ENCODE measurements at regions not wholly inside any gene's neighbourhood (a gene's known extent, or its start where the extent isn't known, plus 50 kb on each side); places are given as distances from the start of the nearest gene placed in this dataset.
A peak's percentile ranks its signal among the peaks of the same experiment; 100 is the strongest.

- TF ChIP-seq ZBTB46 (CRISPR knock-in tag; IDR thresholded peaks at IDR 0.05; ENCODE audit: borderline replicate concordance) (no peak), MED1 (CRISPR knock-in tag; IDR thresholded peaks at IDR 0.05) (0 out of 2 replicates have a peak, but pooled peaks have one; percentile 25), DNMT3B (CRISPR knock-in tag; conservative IDR thresholded peaks at IDR 0.05) (no peak), ZHX2 (IDR thresholded peaks at IDR 0.05; ENCODE audit: low read depth) (no peak), ZHX2 (CRISPR knock-in tag; IDR thresholded peaks at IDR 0.05; ENCODE audit: borderline replicate concordance) (no peak), HDAC1 (CRISPR knock-in tag; IDR thresholded peaks at IDR 0.05) (0 out of 2 replicates have a peak, but pooled peaks have one; percentile 33), ZNF800 (CRISPR knock-in tag; IDR thresholded peaks at IDR 0.05) (no peak), NFRKB (IDR thresholded peaks at IDR 0.05) (no peak), ZNF639 (CRISPR knock-in tag; conservative IDR thresholded peaks at IDR 0.05) (no peak), SOX5 (CRISPR knock-in tag; IDR thresholded peaks at IDR 0.05; ENCODE audit: borderline replicate concordance) (peak; percentile 32; the same call in 1 of the 2 replicates), ZBTB25 (CRISPR knock-in tag; IDR thresholded peaks at IDR 0.05) (peak; percentile 36; the same call in 1 of the 2 replicates), RXRB (CRISPR knock-in tag; IDR thresholded peaks at IDR 0.05; ENCODE audit: borderline replicate concordance) (0 out of 2 replicates have a peak, but pooled peaks have one; percentile 26), NR2F6 (IDR thresholded peaks at IDR 0.05) (no peak), NR2F6 (CRISPR knock-in tag; IDR thresholded peaks at IDR 0.05) (0 out of 2 replicates have a peak, but pooled peaks have one; percentile 11), SALL1 (CRISPR knock-in tag; IDR thresholded peaks at IDR 0.05) (0 out of 2 replicates have a peak, but pooled peaks have one; percentile 19), FOXK1 (CRISPR knock-in tag; IDR thresholded peaks at IDR 0.05; ENCODE audit: borderline replicate concordance, low read depth) (peak; percentile 36; the same call in 1 of the 2 replicates), BATF2 (CRISPR knock-in tag; IDR thresholded peaks at IDR 0.05) (no peak), ZNF335 (CRISPR knock-in tag; IDR thresholded peaks at IDR 0.05) (no peak), TP53 (CRISPR knock-in tag; conservative IDR thresholded peaks at IDR 0.05) (no peak)
Measured at GRCh38 chr11:47924184-47924691, 56.1 kb upstream of the PTPRJ start (continued).

All from HepG2 (cell line).